GM21526 (cell line): ENCODE measurements at regions not wholly inside any gene's neighbourhood (a gene's known extent, or its start where the extent isn't known, plus 50 kb on each side); places are given as distances from the start of the nearest gene placed in this dataset.

ENCODE experiments used
- ATAC-seq: cut with Tn5 transposase; IDR thresholded peaks from one replicate; pipeline ENCODE4 v1.9.1; 2021; ENCODE audit warnings: moderate library complexity; ENCODE audit not compliant: unreplicated experiment, low FRiP score

DNA sequence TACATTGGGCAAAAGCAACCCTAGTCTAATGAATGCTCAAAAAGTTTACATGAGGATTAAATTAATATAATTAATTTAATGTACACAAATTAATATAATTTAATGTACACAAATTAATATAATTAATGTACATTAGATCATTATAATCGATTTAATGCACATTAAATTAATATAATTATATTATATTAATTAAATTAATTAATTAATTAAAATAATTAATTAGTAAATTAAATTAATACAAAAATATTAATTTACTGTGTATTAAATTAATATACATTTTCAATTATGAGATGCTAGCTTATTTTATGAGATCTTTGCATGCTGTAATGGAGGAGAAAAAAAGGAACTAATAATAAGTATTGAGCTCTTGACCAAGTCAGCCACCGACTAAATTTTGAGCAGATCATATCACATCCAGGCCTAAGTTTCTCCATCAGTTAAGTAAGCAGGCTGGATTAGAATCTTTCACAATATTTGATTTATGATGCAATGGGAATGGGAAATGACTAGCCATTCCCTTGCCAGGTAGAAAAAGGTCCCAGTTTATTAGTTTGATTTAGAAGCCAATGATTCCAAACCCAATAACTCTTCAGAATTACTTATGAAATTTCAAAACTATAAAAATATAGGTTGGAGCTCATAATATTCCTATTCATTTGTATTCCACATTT lies 533.4 kb upstream of the GRIA1 start:
- ATAC-seq = no peak

- no peak for ATAC-seq
These were observed 512.2 kb upstream of the GRIA1 start for GRCh38 chr5:152978141-152978835.

DNA sequence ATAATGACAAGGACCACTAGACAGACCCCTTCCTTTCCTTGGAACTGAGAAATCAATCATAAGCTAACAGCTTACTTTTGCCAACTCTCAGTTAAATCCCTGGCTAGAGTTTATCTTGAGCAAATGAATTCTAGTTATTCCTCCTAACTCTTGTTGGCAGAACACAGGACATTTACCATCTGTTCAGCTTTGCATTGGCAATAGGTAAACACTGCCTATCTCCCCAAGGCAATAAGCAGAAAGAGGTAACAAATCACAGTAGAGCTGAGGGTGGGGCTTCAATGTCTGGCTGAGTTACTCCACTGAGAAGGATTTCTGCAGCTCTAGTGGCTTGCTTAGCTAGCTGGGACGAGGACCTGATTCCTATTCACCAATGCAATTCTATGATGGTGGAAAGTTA lies 503.3 kb upstream of the GRIA1 start:
- ATAC-seq = no peak

DNA sequence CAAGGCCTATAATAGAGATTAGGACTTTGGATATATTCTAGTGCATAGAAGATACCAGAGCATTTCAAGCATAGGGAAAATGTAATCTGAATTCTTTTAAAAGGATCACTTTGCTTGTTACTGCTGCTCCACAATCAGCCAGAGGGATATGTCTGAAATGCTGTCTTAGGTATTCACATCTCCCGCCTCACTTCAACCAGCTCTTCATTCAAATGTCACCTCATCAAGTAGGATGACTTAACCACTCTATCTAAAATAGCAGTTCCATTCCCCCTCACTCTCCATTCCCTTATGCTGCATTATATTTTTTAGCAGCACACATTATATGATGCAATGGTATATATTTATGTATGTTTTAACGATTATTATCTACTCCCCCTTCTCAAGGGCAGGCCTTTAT lies 500.3 kb upstream of the GRIA1 start:
- no peak for ATAC-seq

GRCh38 chr5:152990649-152991048 lies 499.8 kb upstream of the GRIA1 start:
- no peak for ATAC-seq

DNA sequence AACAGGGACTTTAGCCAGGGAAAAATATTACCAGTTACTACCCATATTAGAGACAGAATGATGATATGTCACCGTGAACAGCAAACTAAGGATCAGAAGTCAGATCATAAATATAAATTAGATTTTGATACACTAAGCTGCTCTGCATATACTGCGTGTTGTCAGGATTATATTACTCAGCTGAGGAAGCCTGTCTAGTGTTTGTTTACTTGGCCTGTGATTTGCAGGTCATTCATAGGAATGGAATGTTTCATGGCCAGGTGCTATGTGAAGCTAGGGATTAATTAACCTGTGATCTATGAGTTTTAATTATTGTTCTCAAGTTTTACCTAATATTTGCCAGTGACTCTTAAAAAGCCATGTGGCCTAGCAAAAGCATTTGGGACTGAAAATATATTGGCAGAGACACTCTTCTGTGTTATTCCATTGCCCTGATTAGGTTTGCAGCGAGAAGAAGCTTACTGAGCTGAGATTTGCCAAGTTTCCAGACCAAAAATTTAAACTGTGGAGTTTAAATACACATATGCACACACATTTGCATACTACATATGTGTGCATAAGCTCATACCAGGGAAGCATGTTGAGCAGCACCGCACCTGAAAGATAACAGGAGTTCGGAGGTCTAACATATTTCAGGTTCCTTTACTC lies 496.3 kb upstream of the GRIA1 start:
- ATAC-seq = no peak

DNA sequence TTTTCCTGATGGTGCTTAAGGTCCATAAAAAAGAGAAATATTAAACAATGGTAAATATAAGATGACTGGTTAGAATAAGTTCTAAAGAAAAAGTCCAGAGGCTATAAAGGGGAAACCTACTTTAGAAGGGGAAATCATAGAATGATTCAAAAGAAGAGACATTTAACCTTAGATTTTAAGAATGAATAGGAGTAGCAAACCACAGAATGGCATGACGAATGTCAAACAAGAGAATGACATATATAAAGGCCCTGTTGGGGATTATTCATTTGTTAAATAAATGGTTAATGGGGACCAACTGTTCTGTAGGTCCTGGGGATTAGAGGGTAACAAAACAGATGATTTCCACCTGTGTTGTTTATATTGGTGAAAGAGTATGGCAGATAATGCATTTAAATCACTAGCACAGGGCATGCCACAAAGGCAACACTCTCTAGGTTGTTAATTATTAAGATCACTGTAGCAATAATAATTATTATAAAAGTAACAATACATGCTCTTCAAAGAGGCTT lies 495.2 kb upstream of the GRIA1 start:
- ATAC-seq = no peak

- ATAC-seq = no peak
These were observed 484.8 kb upstream of the GRIA1 start for GRCh38 chr5:153005711-153006110.

GRCh38 chr5:153006681-153007080 lies 483.8 kb upstream of the GRIA1 start:
- ATAC-seq = no peak

- no peak for ATAC-seq
These were observed 476.3 kb upstream of the GRIA1 start for GRCh38 chr5:153014194-153014593.

DNA sequence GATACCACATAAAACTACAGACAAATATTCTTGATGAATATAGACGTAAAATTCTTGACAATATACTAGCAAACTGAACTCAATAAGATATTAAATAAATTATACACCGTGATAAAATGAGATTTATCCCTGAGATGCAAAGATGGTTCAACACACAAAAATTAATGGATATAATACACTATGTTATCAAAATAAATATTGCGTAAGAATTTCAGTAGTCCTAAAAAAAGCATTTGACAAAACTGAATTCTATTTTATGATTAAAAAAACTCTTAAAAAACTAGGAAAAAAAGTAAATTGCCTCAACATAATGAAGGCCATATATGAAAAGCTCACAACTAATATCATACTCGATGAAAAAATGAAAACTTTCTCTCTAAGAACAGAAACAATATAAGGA lies 472.3 kb upstream of the GRIA1 start:
- ATAC-seq = no peak

DNA sequence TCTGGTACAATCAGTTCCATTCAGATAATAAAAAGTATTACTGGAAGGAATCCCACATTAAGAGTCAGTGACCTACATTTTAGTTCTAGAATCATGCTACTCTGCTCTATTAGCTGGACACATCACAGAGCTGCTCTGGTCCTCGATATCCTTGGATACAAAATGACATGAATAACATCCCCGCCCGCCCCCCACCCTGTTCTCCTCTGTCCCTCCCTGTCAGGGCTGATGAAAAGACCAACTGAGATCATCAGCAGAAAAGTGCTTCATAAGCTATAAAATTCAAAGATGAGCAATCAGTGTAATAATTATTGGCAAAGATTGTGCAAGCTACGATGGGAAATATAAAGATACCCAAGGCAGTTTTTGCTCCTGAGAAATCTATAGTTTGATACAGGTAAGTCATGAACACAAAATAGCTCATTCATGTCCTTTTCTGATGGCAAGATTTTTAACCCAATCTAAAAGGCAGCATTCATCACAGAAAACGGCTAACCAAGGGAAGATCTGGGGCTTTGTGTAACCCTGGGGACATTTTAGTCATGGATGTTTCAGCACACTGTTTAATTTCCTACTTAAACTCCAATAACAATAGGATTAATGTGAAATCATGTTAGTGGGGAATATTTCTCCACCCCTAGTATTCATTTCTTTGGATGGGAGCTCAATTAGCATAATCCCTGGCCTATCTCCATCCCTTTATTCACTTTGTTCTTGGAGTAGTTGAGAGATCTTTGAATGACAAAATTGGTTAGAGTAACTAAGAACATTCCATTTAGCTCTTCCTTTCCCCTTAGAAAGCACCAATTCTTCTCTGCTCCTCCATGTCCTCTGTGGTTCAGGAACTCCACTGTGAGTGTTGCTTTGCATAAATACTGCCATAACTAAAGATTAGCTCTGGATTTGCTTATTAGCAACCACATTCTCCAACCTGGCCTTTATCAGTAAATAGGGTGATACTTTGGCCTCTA lies 459.4 kb upstream of the GRIA1 start:
- no peak for ATAC-seq

DNA sequence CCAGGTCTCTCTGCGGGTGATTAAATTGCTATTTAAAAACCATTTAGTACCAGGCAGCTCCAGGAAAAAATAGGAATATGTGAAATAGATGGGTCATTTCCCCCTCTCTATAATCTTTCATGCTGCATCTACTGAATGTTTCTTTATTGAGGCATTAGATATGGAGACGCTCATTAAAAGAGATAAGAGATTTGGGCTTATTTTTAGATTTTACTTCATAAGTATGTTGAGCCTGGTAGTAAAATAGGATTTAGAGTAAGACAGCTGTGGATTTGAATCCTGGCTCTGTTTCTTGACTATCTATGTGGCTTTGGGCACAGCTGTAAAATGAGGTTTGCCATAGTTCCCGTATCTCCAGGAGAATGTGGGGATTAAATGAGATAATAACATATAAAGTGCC lies 451.0 kb upstream of the GRIA1 start:
- no peak for ATAC-seq

GRCh38 chr5:153043886-153044285 lies 446.6 kb upstream of the GRIA1 start:
- ATAC-seq = no peak

- no peak for ATAC-seq
These were observed 439.8 kb upstream of the GRIA1 start for GRCh38 chr5:153050496-153051179.

DNA sequence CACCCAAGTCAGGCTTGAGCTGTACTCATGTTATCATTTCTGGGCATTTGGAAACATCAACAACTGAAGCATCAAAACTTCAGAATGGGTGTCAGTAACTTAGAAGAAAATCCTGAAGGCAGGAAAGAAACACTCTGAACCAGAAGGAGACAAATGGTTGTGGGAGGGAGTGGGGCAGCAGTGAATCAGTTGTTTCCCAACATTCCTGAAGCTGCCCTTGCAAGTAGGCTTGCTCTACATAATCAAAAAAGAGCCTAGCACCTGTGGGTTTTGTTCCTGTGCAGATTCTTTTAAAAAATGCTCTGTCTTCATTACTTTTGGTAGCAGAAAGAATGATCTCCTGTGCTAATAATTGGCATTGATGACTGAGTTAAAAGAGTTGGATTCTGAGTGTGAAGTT lies 424.2 kb upstream of the GRIA1 start:
- ATAC-seq = no peak

DNA sequence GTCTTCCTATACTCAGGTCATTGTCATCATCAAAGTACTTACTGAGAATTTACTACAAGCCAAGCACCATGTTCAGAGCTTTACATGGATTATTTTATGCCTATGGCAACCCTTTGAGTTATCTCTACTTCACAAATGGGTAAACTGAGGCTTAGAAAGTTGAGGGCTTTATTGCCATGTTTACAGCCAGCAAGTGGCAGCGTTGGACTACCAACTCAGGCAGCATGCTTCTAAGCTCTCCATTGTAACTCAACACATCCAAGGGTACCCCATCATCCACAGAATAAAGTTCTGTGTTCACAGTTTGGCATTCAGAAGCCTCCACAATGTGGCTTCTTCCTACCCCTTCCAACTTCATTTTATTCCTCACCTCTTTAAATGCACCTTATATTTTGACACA lies 422.6 kb upstream of the GRIA1 start:
- ATAC-seq = no peak

GRCh38 chr5:153079396-153079795 lies 411.1 kb upstream of the GRIA1 start:
- no peak for ATAC-seq

- no peak for ATAC-seq
These were observed 409.5 kb upstream of the GRIA1 start for GRCh38 chr5:153080940-153081339.

- ATAC-seq = no peak
These were observed 409.1 kb upstream of the GRIA1 start for GRCh38 chr5:153081385-153081784.
